Stimulated activated CD8-positive, alpha-beta memory T cell treated with anti-CD3 and anti-CD28 coated beads, Interleukin-12 subunit alpha, Interleukin-12 subunit beta, amount 100 ng/mL, for 1 hour (primary cell): ENCODE measurements at regions not wholly inside any gene's neighbourhood (a gene's known extent, or its start where the extent isn't known, plus 50 kb on each side); places are given as distances from the start of the nearest gene placed in this dataset.

Source experiments
- DNase-seq: peaks from one replicate; pipeline ENCODE4 v3.0.0-alpha.2; 2020; ENCODE audit warnings: low read depth

GRCh38 chr7:50166997-50167965 lies 74.2 kb upstream of the ZPBP start:
- DNase-seq = no peak

DNA sequence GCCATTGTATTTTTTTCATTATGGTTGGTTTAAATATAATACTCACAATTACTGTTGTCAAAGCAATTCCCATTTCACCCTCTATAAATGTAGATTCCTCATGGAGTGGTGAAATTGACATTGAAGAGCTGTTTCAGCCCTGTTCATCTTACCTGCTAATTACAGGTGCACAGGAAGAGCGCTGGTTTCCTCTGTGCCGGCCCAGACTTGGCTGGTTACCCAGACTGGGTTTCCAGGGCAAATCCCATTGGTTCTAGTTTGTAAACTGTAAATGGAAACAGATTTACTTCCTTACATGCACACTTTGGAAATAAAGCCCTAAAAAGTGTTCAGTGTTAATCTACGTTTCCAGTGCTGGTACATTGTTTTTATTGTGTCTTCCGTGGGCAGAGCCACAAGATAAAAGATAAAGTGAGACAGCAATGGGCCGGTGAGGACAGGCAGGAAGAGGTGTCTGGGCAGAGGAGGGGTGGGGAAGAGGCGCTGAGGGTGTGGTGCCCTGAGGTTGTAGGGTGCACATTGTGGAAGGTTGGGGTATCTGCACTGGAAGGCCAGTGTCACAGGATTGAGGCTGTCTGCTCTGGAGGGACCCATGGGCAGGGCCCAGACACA lies 71.6 kb upstream of the ZPBP start:
- DNase-seq = no peak

GRCh38 chr7:50160206-50160605 lies 67.2 kb upstream of the ZPBP start:
- no peak for DNase-seq

DNA sequence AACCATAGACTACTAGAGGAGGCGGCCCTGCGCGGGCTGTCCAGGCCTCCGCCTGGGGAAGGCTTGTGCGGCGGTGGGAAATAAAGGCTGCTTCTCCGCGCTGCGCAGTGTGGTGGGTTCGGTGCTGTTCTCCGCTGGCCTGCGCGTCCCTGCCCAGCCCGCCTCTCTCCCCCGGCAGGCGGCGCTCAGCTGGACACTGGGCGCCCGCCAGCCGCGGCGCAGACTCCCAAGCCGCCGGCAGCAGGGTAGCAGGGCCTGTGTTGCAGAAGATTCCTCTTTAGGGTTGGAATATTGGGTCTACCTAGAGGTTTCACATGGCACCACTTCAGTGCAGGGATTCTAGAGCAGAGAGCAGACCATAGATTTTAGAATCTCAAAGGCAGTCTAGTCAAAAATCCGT lies 66.1 kb upstream of the ZPBP start:
- DNase-seq = no peak

DNA sequence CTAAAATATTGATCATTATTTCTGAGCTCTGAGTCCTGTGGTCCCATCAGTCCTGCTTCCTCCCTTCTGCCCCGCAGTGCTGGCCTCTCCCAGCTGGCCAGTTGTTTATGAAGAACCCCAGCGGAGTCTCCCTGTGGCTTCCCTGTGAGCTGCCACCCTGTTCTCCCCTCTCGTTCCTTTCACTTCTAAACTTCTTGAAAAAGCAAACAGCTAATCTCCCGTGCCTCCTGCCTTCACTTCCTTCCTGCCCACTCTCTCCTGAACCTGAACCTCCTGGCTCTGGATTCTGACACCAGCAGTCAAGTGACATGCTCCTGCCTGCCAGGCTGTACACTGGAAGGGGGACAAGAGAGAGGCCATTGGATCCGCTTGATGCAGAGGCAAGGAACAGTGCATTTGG lies 63.7 kb upstream of the ZPBP start:
- no peak for DNase-seq

DNA sequence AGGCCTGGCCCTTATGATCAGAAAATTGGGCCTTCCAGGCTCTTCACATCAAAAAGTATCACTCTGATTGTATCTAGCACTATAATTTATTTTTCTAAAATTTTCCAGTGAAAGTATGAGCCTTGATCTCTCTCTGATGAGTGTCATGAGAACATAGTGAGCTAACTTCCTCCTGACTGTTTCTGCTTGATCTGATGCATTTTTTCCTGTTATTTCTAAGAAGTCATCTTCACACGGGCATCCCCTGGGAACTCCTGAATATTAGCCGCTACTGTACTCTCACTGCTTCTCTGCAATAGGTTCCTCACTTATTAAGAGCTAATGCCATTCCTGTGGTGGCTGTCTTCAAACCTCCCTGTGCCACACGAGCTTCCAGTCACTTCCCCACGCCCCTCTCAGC lies 63.1 kb upstream of the ZPBP start:
- DNase-seq = no peak

DNA sequence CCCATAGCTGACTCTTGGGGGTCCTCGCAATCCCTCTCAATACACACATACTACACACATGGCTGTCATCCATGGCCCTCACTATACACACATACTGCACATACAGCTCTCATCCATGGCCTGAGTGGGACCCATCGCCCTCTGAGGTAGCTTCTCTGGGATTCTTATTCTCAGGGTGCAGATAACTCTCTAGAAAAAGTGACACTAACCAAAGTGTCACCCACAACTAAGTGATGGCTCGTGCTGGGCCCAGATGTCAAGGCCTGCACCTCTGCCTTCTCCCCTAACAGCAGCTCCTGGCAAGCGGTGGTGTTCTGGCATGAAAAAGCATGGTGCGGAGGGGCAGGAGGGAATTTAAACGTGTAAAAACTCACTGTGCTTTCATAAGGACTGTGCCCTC lies 62.7 kb upstream of the ZPBP start:
- no peak for DNase-seq

- DNase-seq = no peak
Measured at GRCh38 chr7:50153995-50154394, 60.9 kb upstream of the ZPBP start.

DNA sequence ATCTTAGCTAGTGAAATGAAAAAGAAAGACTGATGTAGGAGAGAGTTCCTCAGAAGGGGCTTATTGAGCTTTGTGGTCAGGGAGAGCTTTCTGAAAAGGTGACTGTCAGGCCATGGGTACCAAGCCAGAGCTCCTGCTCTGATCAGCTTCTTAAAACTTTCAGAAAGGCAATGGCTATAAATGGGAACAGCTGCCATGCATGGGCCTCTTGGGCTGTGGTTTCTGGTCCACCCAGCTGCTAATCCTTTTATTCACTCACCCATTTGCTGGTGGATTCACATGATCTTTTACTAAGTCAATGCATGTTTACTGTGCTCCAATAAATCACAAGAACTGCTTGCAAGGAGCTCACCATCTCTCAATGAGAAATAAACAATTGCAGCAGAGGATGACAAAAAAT lies 60.1 kb upstream of the ZPBP start:
- DNase-seq = no peak

GRCh38 chr7:50152486-50152885 lies 59.4 kb upstream of the ZPBP start:
- DNase-seq = no peak

DNA sequence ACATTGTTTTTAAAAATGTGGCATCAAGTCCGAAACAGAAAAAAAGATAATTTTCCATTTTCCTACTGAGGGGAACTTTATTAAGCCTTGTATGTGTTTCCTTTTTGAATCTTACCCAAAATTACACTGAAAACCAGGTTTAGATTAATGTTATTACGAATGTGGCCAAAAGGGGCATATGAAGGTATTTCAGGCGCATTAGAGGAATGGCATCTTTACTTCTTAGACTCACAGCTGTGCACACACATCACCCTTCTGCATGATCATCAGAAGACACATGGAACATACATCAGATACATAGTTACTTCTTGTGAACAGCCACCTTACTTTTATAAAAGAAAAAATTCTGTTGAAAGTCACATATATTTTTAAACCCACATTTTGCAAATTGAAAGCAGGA lies 58.6 kb upstream of the ZPBP start:
- no peak for DNase-seq

DNA sequence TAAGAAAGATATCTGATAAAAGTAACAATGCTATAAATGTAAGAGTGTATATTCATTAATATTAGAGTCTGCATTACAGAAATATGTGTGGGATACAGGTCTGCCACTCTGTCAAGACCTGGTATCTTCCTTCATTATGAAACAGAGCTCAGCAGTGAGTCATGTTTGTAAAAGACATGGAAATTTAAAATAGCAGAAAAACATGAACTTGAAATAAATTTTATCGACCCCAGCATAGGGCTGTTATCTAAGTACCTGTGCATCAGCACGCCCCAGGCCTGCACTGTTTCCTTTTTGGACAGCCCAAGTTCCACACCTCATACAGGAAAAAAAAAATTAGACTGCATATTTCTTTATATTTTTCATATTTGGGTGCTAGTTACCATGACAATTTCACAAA lies 58.0 kb upstream of the ZPBP start:
- DNase-seq = no peak

- no peak for DNase-seq
Measured at GRCh38 chr7:50149369-50149768, 56.3 kb upstream of the ZPBP start.

GRCh38 chr7:50147951-50148808 lies 55.1 kb upstream of the ZPBP start:
- DNase-seq = no peak

DNA sequence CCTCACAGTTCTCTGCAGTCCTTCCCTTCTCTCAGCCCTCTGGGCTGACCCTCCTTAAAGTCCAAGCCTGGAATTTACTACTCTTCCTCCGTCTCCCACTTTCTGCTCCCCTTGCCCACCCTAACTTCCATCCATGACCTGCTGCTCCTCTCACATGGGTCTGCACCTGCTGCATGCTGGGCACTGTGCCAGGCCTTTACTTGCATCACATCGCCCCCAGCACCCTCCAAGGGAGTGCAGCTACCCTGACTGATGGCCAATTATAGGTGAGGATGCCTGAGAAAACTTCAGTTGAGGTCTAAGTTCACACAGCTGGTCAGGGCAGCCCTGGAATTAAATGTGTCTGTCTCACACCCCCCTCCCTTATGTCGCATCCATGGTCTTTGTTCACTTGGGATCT lies 53.6 kb upstream of the ZPBP start:
- no peak for DNase-seq

- DNase-seq = no peak
Measured at GRCh38 chr7:50145801-50146338, 52.8 kb upstream of the ZPBP start.

DNA sequence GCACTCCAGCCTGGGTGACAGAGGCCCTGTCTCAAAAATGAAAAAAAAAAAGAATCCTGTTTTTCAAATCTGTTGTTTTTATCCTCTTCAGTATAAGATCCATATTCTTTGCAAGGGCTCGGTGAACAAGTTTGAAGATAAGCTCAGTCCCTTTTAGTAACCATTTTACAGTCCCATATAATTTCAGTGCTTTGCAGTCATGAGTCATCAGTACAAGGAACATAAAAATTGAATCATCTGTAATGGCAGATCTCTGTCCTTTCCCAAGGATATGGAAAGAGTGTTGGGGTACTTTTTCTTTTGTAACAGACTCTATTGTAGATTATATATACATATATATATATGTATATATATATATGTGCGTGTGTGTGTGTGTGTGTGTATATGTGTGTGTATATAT lies 52.2 kb upstream of the ZPBP start:
- DNase-seq = no peak
